Body of pancreas (tissue), 4 donors: ENCODE measurements at regions not wholly inside any gene's neighbourhood (a gene's known extent, or its start where the extent isn't known, plus 50 kb on each side); places are given as distances from the start of the nearest gene placed in this dataset.

ENCODE experiments used
- ATAC-seq: fragments of 150-250 bp; one replicate; pipeline ENCODE4 v1.9.1; 2016
- DNase-seq, 4 donors: peaks; one replicate each; pipeline ENCODE4 v3.0.0-alpha.2; 2019
- H3K27ac ChIP-seq, 4 donors: fragments of 200-600 bp; sonication (generic); 1 replicate in 3 of 4; 2 replicates in 1 of 4; pipeline versions ENCODE4 v1.5.1 to v1.6.1; 2016 to 2019; ENCODE audit warnings: mild to moderate bottlenecking in 1 of 4, mixed read lengths in 1 of 4, moderate library complexity in 1 of 4
- H3K27me3 ChIP-seq, 2 donors: fragments of 200-600 bp; sonication (generic); one replicate each; pipeline ENCODE4 v1.6.0; 2016; ENCODE audit warnings: mild to moderate bottlenecking in 1 of 2
- H3K36me3 ChIP-seq, 2 donors: fragments of 200-600 bp; sonication (generic); replicated peaks in 1 of 2; 2 replicates each; pipeline ENCODE4 v1.5.1; 2016; ENCODE audit warnings: low read depth in 2 of 2; ENCODE audit not compliant: insufficient read depth in 1 of 2
- H3K4me1 ChIP-seq: fragments of 200-600 bp; sonication (generic); one replicate; pipeline ENCODE4 v1.6.0; 2016
- H3K4me3 ChIP-seq, 2 donors: fragments of 200-600 bp; sonication (generic); 1 replicate in 1 of 2; 2 replicates in 1 of 2; pipeline ENCODE4 v1.5.1; 2016 to 2019
- H3K9me3 ChIP-seq, 3 donors: fragments of 200-600 bp; sonication (generic); 1 replicate in 2 of 3; 2 replicates in 1 of 3; pipeline ENCODE4 v1.5.1; 2016
- POLR2A ChIP-seq, 3 donors: fragments of 450-650 bp; IDR thresholded peaks; one replicate each; pipeline ENCODE4 v1.6.1; 2016; ENCODE audit warnings: antibody characterized with exemption in 3 of 3, mild to moderate bottlenecking in 2 of 3
- WGBS, 2 donors: methylation state at CpG; one replicate each; pipeline ENCODE4 v1.1.5; 2017; 5-methylcytosine and 5-hydroxymethylcytosine counted together
- intact Hi-C: fragments of 100-400 bp; cut with DNase I; formaldehyde crosslinking; loops from one replicate; pipeline ENCODE4 v1.15.1; 2023
- TF ChIP-seq, protein P1 (sequence below), 7 experiments: fragments of 450-650 bp in 4 of 7; fragments of 200-600 bp in 3 of 7; sonication (generic) in 3 of 7; IDR thresholded peaks; one replicate each; pipeline ENCODE4 v1.5.1; 2016 to 2019; ENCODE audit warnings: antibody characterized with exemption in 7 of 7

DNA sequence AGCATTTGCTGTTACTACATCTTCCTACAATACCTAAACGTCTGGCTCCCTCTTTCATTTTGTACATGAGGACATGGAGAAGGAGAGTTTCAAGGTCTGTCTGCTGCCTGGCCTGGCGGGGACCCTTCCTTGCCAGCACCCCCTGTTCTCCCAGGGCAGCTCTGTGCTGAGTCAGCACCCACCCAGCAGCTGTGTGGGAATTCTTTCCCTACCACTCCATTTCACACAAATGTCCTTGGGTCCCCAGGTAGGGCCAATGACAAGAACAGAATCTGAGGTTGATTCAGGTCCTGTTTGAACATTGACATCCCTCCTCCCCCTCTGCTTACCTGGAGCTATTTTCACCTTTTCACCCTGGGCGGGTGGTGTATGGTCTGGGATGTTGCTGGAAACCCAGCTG is 129.9 kb upstream of the ITGA6 start:
- Histone ChIP-seq H3K27me3 (no peaks in the 10 kb centered on the region), H3K4me1 (peaks cover 43% of the 10 kb centered on the region), H3K36me3 (no peaks in the 10 kb centered on the region), H3K27ac (no peak overlapping the region), H3K9me3 (no peaks in the 10 kb centered on the region), H3K4me3 (no peak overlapping the region)
- ATAC-seq, result peak; percentile 55
- no peak for TF ChIP-seq POLR2A (IDR thresholded peaks at IDR 0.05)
- TF ChIP-seq, protein P1, sequence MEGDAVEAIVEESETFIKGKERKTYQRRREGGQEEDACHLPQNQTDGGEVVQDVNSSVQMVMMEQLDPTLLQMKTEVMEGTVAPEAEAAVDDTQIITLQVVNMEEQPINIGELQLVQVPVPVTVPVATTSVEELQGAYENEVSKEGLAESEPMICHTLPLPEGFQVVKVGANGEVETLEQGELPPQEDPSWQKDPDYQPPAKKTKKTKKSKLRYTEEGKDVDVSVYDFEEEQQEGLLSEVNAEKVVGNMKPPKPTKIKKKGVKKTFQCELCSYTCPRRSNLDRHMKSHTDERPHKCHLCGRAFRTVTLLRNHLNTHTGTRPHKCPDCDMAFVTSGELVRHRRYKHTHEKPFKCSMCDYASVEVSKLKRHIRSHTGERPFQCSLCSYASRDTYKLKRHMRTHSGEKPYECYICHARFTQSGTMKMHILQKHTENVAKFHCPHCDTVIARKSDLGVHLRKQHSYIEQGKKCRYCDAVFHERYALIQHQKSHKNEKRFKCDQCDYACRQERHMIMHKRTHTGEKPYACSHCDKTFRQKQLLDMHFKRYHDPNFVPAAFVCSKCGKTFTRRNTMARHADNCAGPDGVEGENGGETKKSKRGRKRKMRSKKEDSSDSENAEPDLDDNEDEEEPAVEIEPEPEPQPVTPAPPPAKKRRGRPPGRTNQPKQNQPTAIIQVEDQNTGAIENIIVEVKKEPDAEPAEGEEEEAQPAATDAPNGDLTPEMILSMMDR (IDR thresholded peaks at IDR 0.05), result no peak
- intact Hi-C loops, result no loop called here
- peak; percentile 29 to 58 (median 34) for DNase-seq
- WGBS, 2 donors, result 28 to 34% methylated on average over 2 to 3 of the region's 3 CpGs

DNA sequence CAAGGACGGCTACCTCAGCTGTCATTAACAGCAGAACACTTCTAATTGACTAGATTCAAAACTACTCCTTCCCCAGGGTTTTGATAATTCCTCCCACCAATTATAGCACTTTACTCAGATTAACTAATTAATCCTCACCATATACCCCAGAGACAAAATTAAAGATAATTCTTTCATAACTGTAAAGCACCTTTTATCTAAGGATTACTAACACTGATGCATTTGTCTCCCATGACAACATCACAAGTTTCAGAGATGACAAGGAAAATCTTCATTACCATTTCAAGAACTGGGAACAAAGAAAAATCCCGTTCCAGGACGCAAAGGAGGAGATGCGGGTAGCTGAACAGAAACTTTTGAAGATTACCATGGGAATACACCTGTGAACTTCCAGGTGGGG is 129.4 kb upstream of the ITGA6 start:
- H3K27ac ChIP-seq, result peak overlapping the region in 1 of 4 donors; percentile 8
- ATAC-seq, result no peak
- H3K4me1 ChIP-seq, result peaks cover 43% of the 10 kb centered on the region
- H3K27me3 ChIP-seq, result no peaks in the 10 kb centered on the region
- no peak for DNase-seq
- intact Hi-C loops, result no loop called here
- TF ChIP-seq POLR2A (IDR thresholded peaks at IDR 0.05), result no peak
- TF ChIP-seq, protein P1 (IDR thresholded peaks at IDR 0.05), result no peak
- H3K4me3 ChIP-seq, result no peak overlapping the region
- no peaks in the 10 kb centered on the region for H3K36me3 ChIP-seq
- no peaks in the 10 kb centered on the region for H3K9me3 ChIP-seq
- WGBS, 2 donors, result 35% methylated on average over 4 of the region's 4 CpGs

DNA sequence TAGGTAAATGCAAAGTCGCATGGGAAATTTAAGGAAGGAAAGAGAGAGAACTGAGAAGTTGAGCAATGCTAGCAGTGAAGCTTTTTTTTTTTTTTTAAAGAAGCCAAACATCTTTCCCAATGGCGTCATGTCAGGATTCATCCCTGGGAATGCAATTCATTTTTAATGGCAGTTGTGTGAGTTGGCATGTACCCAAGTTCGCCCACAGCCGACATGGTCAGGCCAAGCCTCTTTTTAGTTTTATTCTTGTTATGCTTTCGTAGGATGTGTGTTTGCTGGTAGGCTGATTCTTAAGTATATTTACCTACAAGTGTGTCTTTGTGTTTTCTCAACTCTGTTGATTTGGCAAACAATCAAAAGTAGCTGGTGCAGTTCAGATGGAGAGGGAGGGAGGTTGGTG is 127.6 kb upstream of the ITGA6 start:
- no peak overlapping the region for H3K4me3 ChIP-seq
- no peak overlapping the region for H3K27ac ChIP-seq
- DNase-seq (peak in 1 of 4 donors; percentile 25), ATAC-seq (no peak)
- no peaks in the 10 kb centered on the region for H3K9me3 ChIP-seq
- no peaks in the 10 kb centered on the region for H3K27me3 ChIP-seq
- no peak for TF ChIP-seq POLR2A (IDR thresholded peaks at IDR 0.05)
- TF ChIP-seq, protein P1 (IDR thresholded peaks at IDR 0.05), result no peak
- H3K4me1 ChIP-seq, result peaks cover 31% of the 10 kb centered on the region
- intact Hi-C loops, result no loop called here
- H3K36me3 ChIP-seq, result no peaks in the 10 kb centered on the region
- WGBS, 2 donors, result 14 to 22% methylated on average over 5 of the region's 5 CpGs

DNA sequence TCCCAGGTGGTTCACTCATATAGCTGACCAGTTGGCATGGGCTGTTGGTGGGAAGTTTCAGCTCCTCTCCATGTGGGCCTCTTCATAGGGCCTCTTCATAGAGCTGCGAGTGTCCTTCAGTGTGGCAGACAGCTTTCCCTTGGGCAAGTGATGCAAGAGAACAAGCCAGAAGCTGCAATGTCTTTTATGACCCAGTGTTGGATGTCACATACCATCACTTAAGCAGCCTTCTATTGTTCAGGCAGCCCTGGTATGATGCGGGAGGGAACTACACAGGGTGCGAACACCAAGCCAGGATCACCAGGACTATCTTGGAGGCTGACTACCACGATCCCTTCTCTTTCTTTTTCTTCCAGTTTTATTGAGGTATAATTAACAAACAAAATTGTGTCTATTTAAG is 126.5 kb upstream of the ITGA6 start:
- TF ChIP-seq POLR2A (IDR thresholded peaks at IDR 0.05), result no peak
- TF ChIP-seq, protein P1 (IDR thresholded peaks at IDR 0.05), result no peak
- Histone ChIP-seq H3K9me3 (no peaks in the 10 kb centered on the region), H3K27ac (no peak overlapping the region), H3K36me3 (no peaks in the 10 kb centered on the region), H3K27me3 (no peaks in the 10 kb centered on the region), H3K4me1 (peaks cover 28% of the 10 kb centered on the region), H3K4me3 (no peak overlapping the region)
- DNase-seq, result no peak
- WGBS, 2 donors, result 90 to 96% methylated on average over 3 to 4 of the region's 4 CpGs
- intact Hi-C loops, result no loop called here
- ATAC-seq, result no peak

DNA sequence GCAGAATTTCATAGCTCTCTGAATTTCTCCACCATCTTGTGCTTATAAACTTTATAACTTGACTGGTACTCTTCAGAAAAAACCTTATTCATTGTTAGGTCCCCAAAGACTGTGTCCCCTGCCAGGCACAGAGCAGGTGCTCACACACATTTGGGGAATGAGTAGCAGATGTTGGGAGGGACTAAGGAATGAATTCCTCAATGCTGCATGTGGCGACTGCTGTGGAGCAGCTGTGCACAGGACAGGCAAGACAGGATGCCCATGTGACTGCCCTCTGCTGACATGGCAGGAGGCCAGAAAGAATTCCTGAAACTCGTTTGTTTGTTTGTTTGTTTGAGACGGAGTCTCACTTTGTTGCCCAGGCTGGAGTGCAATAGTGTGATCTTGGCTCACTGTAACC is 122.3 kb upstream of the ITGA6 start:
- intact Hi-C loops, result no loop called here

More for the DNA sequence above, 122.3 kb upstream of the ITGA6 start:
- Histone ChIP-seq H3K27me3 (no peaks in the 10 kb centered on the region), H3K9me3 (no peaks in the 10 kb centered on the region), H3K36me3 (no peaks in the 10 kb centered on the region), H3K27ac (no peak overlapping the region), H3K4me3 (no peak overlapping the region), H3K4me1 (no peaks in the 10 kb centered on the region)
- DNase-seq (no peak), ATAC-seq (no peak)
- 37 to 39% methylated on average over 3 of the region's 3 CpGs for WGBS, 2 donors
- TF ChIP-seq, protein P1 (IDR thresholded peaks at IDR 0.05), result no peak
